ENCODE measurements at regions not wholly inside any gene's neighbourhood (a gene's known extent, or its start where the extent isn't known, plus 50 kb on each side); places are given as distances from the start of the nearest gene placed in this dataset.

DNA sequence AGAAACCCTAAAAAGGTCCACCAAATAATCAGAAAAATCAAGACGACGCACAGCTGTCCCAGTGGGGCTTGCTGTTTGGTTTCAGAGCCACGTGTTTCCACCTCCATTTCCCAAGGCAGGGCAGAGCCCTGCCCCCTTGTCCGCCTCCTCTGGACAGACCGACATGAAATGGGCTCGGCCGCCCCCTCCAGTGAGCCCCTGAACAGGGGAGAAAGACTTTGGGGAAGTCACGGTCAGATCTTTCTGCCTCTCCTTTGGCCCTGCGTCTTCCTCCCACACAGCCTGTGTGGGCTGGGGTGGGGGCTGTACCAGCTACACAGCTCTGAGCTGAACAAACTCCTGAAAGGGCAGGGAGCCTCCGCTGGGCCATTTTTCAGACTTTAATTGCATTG, 230.7 kb downstream of the ENGASE start:
- H4K20me1 ChIP-seq (ENCODE audit: low read length): no peaks in the 10 kb centered on the region
- intact Hi-C loops (cut with micrococcal nuclease): no loop called here
- H3K9me3 ChIP-seq (ENCODE audit: low read length): no peaks in the 10 kb centered on the region

DNA sequence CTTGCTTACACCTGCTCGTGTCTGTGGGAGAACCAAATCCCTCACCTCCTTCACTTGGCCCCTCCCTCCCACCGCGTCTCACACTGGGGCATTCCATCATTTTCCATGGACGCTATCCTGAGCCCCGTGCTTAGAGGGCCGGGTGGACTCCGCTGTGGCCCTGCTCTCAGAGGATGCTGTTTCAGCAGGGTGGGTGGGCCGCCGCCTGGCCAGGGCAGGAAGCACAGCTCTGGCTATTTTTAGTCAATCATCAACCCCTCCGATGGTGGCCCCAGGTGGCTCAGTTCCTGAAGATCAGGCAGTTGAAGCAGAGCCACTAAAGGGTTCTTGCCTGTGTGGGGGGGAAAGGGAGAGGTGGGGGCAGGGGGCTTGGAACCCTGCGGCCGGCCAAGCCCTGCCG, 230.3 kb downstream of the ENGASE start:
- Histone ChIP-seq H3K79me2 (ENCODE audit: low read length) (no peaks in the 10 kb centered on the region), H3K36me3 (ENCODE audit: low read depth, low read length) (no peaks in the 10 kb centered on the region), H3K27me3 (ENCODE audit: low read length) (peaks cover 88% of the 10 kb centered on the region), H3K4me2 (ENCODE audit: low read length) (no peak overlapping the region), H3K9me2 (replicated peaks; ENCODE audit: low read length) (no peaks in the 10 kb centered on the region), H3K27ac (ENCODE audit: low read length) (no peak overlapping the region), H3K9ac (ENCODE audit: low read length) (no peak overlapping the region), H3K9me3 (ENCODE audit: low read length) (no peaks in the 10 kb centered on the region), H3K4me3 (ENCODE audit: low read length) (no peak overlapping the region), H3K4me1 (ENCODE audit: insufficient read depth, low read length) (no peaks in the 10 kb centered on the region), H3F3A (ENCODE audit: low read length, unreplicated experiment) (no peaks in the 10 kb centered on the region), H2AFZ (ENCODE audit: low read length) (no peak overlapping the region), H4K20me1 (ENCODE audit: low read length) (no peaks in the 10 kb centered on the region)
- no peak for ATAC-seq
- POLR2A ChIA-PET (ENCODE audit: unreplicated experiment): no interaction called here
- BruUV-seq (replicated peaks): no TSS peak
- intact Hi-C loops (cut with micrococcal nuclease): no loop called here
- DNase-seq: no peak
- no peak for TF ChIP-seq EZH2 (IDR thresholded peaks at IDR 0.05; ENCODE audit: low read length, unreplicated experiment)
- no peak for TF ChIP-seq EZH2phosphoT487 (IDR thresholded peaks at IDR 0.05; ENCODE audit: borderline replicate concordance, low read length)
- TF ChIP-seq, protein P1, sequence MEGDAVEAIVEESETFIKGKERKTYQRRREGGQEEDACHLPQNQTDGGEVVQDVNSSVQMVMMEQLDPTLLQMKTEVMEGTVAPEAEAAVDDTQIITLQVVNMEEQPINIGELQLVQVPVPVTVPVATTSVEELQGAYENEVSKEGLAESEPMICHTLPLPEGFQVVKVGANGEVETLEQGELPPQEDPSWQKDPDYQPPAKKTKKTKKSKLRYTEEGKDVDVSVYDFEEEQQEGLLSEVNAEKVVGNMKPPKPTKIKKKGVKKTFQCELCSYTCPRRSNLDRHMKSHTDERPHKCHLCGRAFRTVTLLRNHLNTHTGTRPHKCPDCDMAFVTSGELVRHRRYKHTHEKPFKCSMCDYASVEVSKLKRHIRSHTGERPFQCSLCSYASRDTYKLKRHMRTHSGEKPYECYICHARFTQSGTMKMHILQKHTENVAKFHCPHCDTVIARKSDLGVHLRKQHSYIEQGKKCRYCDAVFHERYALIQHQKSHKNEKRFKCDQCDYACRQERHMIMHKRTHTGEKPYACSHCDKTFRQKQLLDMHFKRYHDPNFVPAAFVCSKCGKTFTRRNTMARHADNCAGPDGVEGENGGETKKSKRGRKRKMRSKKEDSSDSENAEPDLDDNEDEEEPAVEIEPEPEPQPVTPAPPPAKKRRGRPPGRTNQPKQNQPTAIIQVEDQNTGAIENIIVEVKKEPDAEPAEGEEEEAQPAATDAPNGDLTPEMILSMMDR (conservative IDR thresholded peaks at IDR 0.05; ENCODE audit: low read depth, low read length): no peak; the same call in 1 of the 2 replicates
- CTCF ChIA-PET: no interaction called here

More for the DNA sequence above, 230.7 kb downstream of the ENGASE start:
- H2AFZ ChIP-seq (ENCODE audit: low read length): no peak overlapping the region
- POLR2A ChIA-PET (ENCODE audit: unreplicated experiment): no interaction called here
- no peak for TF ChIP-seq EZH2phosphoT487 (IDR thresholded peaks at IDR 0.05; ENCODE audit: borderline replicate concordance, low read length)
- no peak for TF ChIP-seq EZH2 (IDR thresholded peaks at IDR 0.05; ENCODE audit: low read length, unreplicated experiment)
- TF ChIP-seq, protein P1 (conservative IDR thresholded peaks at IDR 0.05; ENCODE audit: low read depth, low read length): no peak
- H3K36me3 ChIP-seq (ENCODE audit: low read depth, low read length): no peaks in the 10 kb centered on the region
- no peak overlapping the region for H3K4me3 ChIP-seq (ENCODE audit: low read length)
- no peaks in the 10 kb centered on the region for H3K4me1 ChIP-seq (ENCODE audit: insufficient read depth, low read length)
- no peak overlapping the region for H3K9ac ChIP-seq (ENCODE audit: low read length)
- CTCF ChIA-PET: no interaction called here
- H3K27me3 ChIP-seq (ENCODE audit: low read length): peaks cover 88% of the 10 kb centered on the region
- no peaks in the 10 kb centered on the region for H3K9me2 ChIP-seq (replicated peaks; ENCODE audit: low read length)
- H3K4me2 ChIP-seq (ENCODE audit: low read length): no peak overlapping the region
- DNase-seq: no peak
- ATAC-seq: no peak
- no TSS peak for BruUV-seq (replicated peaks)
- no peaks in the 10 kb centered on the region for H3K79me2 ChIP-seq (ENCODE audit: low read length)
- H3F3A ChIP-seq (ENCODE audit: low read length, unreplicated experiment): no peaks in the 10 kb centered on the region
- H3K27ac ChIP-seq (ENCODE audit: low read length): no peak overlapping the region

DNA sequence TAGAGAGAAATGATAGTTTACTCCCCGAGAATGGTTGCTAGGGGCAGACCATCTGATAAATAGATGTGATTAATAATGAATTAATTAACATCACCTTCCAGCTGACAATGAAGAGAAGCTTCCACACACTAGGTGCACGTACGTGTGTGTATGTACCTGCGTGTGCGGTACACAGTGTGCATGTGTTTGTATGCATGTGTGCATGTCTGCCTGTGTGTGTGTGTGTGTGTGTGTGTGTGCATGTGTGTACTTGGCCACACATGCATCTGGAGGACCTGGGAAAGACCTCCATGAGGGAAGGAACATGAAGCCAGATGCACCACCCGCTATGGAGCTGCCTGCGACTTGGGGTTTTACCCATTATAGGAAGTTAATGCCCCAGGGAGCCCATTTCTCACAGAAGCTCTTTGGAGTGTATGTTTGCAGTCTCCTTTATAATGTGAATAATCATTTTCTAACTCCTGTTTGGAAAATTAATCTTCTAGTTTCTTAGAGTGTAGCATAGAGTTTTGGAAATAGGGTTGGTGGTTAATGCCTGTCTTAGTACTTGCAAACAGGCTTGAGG, 229.1 kb downstream of the ENGASE start:
- DNase-seq (no peak), ATAC-seq (no peak)
- TF ChIP-seq, protein P1 (conservative IDR thresholded peaks at IDR 0.05; ENCODE audit: low read depth, low read length): no peak
- no peak for TF ChIP-seq EZH2phosphoT487 (IDR thresholded peaks at IDR 0.05; ENCODE audit: borderline replicate concordance, low read length)
- no peak for TF ChIP-seq EZH2 (IDR thresholded peaks at IDR 0.05; ENCODE audit: low read length, unreplicated experiment)
- no peak overlapping the region for H3K4me2 ChIP-seq (ENCODE audit: low read length)
- H3K27ac ChIP-seq (ENCODE audit: low read length): no peak overlapping the region
- no peaks in the 10 kb centered on the region for H4K20me1 ChIP-seq (ENCODE audit: low read length)
- H3K9me3 ChIP-seq (ENCODE audit: low read length): no peaks in the 10 kb centered on the region
- no peak overlapping the region for H3K9ac ChIP-seq (ENCODE audit: low read length)
- no peak overlapping the region for H3K4me3 ChIP-seq (ENCODE audit: low read length)
- peaks cover 93% of the 10 kb centered on the region for H3K27me3 ChIP-seq (ENCODE audit: low read length)
- H3K9me2 ChIP-seq (replicated peaks; ENCODE audit: low read length): no peaks in the 10 kb centered on the region
- intact Hi-C loops (cut with micrococcal nuclease): no loop called here
- H3K36me3 ChIP-seq (ENCODE audit: low read depth, low read length): no peaks in the 10 kb centered on the region
- no TSS peak for BruUV-seq (replicated peaks)
- no peaks in the 10 kb centered on the region for H3K4me1 ChIP-seq (ENCODE audit: insufficient read depth, low read length)
- POLR2A ChIA-PET (ENCODE audit: unreplicated experiment): no interaction called here
- no peaks in the 10 kb centered on the region for H3F3A ChIP-seq (ENCODE audit: low read length, unreplicated experiment)
- CTCF ChIA-PET: interaction anchor here (0.7 kb wide), 1 partner anchor 9 kb away, joined by 4 read pairs; no protein-coding TSS in a partner anchor
- no peak overlapping the region for H2AFZ ChIP-seq (ENCODE audit: low read length)
- no peaks in the 10 kb centered on the region for H3K79me2 ChIP-seq (ENCODE audit: low read length)
